HUDEP-2 (cell line): ENCODE measurements at regions not wholly inside any gene's neighbourhood (a gene's known extent, or its start where the extent isn't known, plus 50 kb on each side); places are given as distances from the start of the nearest gene placed in this dataset.

ENCODE experiments used
- DNase-seq, 76 experiments: peaks; one replicate each; lab custom pipeline; 2025; ENCODE audit not compliant: unreplicated experiment in 76 of 76; lab: John Stamatoyannopoulos, UW

GRCh38 chr14:101704140-101704539 is 57.4 kb upstream of the PPP2R5C start:
- DNase-seq, result peak in 2 of 76 experiments; percentile 2 to 20

DNA sequence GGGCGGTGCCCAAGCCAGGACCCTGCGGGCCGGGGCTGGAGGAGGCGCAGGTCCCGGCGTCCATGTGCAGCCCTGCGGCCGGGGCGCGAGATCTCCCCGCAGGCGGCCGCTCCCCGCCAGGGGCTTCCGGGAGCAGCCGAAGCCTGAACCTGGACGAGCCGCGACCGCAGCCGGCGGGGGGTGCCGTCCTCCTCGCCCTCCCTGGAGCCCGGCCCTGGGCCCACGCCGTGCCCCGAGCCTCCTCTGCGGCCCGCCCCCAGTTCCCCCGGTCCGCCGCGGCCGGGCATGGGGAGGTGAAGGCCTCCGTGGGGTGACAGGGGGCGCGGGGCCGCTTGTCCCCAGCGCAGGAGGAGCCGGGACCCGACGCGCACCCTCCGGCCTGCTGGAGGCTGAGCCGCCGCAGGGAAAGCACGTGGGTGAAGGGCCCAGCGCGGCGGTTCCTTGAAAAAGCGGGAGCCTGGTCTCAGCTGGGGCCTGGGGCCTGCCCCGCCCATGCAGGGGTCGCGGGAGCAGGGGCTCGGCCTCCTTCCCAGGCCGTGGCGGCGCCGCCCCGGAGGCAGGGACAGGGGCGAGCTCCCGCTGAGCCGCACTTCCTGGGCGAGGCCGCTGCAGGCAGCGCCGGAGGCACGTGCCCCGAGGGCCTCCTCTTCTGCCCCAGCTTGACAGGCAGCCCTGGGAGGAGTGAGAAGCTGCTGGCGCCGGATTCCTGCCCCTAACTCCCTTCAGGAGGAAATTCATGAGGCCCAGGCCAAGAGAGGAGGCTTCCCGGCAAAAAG is 55.6 kb upstream of the PPP2R5C start:
- DNase-seq, result peak in 71 of 76 experiments; percentile 21 to 84 (median 65)

DNA sequence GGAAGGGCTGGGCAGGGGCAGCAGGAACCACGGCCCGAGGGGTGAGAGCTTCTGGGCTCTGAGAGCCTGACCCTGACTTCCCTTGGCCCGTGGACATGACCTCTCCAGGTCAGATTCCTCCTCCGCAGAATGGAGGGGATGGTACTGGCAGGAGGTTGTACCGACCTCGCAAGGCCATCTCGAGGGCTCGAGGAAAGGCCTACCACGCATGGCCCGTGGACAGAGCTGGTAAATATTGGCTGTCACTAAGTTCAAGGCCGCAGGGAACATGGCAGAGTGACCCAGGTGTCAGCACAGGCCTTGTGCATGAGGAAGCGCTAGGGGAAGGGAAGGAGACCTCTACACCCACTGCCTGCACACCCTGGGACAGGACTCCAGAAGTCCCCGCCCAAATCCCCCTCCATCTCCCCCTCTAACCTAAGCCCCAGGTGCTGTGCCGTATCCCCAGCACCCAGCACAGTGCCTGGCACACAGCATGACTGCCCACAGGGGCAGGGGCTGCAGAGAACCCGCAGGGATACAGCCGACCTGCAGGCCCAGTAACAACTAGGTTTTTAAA is 54.9 kb upstream of the PPP2R5C start:
- peak in 8 of 76 experiments; percentile 28 to 61 (median 42) for DNase-seq

DNA sequence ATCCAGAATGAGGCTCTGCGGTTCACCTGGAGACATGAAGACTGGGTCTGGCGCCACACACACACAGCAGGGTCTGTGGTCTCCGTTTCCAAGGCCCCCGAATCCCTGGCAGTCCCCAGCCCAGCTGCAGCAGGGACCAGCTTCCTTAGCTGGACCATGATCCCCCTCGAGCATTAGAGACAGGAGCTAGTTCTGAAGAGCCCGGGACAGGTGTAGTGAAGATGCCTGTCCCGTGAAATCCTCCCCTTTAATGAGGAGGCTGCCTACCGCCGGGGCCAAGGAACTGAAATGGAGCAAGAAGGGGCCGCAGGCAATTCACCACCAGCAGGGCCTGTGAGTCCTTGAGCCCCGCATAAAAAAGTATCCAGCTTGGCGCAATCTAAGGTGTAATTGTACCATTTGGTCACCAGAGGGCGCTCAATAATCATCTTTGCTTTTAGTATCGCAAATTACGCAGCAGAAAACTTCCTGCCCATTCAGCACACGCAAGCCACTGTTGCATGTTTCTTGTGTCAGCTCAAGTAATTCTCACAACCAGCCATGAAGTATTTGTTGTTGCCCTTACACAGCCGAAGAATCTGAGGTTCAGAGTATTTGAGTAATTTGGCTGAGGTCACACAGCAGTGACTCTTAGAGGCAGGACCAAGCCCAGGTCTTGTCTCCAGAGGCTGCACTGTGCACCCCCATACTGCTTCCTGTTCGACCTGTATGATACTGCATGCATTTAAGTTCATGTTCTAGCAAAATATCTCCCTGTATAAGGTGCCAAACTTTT is 54.3 kb upstream of the PPP2R5C start:
- peak in 60 of 76 experiments; percentile 16 to 85 (median 57) for DNase-seq

- DNase-seq, result no peak
Measured at GRCh38 chr14:101707863-101708620, 53.5 kb upstream of the PPP2R5C start.

DNA sequence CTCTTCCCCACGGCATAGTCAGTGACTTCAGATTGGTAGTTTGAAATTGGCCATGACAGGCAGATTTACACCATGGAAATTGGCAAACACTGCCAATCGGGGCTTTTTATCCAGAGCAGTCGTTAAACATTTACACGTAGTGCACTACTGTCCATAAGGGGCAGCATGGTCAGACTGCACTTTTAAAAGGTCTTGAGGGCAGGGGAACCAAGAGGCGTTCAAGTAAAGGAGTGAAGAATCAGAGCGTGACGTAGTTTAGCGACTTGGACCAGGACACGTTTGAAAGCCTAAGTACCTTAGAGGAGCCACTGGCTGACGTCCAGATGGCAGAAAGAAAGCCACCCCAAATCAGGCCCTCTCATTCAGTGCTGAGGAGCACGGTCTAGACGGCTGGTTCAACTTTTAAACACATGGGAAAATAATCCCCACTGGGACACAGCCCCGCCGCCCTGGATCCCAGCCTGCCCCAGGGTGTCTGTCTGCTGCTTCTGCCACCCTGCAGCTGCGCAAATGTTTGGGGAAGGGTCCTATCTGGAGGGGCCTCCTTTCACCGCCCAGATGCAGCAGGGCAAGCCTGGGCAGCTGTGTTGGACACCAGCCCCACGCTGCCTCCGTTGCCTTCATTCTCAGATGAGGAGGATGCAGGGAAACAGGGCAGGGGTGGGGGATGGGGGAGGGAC is 52.5 kb upstream of the PPP2R5C start:
- no peak for DNase-seq

- DNase-seq, result no peak
Measured at GRCh38 chr14:101709533-101709881, 52.0 kb upstream of the PPP2R5C start.

DNA sequence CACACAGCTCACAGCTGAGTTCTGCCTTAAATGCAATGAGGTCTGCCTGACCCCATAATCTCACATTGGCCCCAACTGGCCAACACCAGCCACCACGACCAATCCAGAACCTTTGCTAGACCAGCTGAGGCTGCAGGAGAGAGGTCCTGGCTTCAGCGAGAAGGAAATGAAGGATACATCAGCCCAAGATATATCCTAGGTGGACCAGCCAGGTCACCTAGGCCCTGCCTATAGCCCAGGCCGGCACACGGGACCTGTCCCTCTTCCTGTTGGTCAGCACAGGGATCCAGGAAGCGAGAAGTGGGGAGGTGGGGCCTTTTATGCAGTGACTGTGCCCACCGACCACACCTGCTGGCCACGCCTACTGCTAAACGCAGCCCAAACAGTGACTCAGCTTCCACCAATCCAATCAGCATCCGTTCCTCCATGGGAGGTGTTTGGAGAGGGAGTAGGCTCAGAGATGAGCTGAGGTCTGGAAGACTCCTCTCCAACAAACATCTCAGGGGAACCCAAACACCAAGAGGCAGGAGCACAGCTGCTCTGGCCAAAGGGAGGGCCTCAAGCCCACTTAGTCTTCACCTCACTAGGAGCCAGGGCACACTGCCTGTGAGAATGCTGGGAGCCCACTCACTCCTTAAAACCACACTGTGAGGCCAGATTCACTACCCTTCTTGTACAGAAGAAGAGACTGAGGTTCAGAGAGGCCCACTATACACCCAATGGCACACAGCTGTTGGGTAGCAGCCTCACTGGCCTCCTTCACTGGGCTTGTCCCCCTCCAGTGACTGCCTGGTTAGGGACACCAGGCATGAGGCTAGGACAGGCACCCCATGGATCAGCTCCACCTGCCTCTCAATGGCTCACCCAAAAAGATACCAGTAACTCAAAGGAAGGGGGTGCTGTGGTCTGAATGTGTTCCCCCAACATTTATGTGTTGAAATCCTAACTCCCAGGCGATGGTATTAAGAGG is 51.3 kb upstream of the PPP2R5C start:
- DNase-seq, result peak in 4 of 76 experiments; percentile 8 to 35 (median 20)

DNA sequence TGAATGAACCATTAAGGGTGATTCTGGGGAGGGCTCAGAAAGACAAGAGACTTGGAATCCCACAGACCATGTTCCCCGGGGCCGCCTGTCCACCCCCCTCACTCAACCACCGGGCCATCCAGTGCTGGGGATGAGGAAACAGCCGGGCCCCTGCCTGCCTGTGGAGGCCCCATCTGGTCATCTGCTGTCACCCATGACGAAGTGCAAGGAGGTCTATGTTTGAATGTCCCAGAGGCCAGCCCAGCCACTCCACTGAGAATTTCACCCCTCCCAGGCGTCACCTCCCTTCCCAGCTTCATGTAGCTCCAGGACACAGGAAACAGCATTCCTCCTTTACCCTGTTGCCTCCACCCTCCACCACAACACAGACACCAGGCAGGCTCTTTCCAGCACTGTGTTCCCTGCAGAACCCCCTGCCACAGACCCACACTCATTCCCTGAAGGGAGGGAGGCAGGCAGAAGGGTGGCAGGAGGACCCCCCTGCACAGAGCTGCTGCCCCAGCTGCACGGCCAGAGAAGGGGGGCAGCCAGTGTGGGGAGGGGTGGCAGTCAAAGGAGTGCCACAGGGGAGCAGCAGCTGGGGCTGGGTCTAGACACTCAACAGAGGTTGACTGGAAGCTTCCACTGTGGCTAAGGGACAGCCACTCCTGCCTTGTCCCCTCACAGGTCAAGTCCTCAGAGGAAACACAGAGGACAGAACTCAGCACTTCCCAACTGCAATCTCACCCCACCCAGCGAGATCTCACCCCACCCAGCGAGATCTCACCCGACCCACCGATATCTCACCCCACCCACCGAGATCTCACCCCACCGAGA is 50.3 kb upstream of the PPP2R5C start:
- DNase-seq, result no peak
